ENCODE measurements at regions not wholly inside any gene's neighbourhood (a gene's known extent, or its start where the extent isn't known, plus 50 kb on each side); places are given as distances from the start of the nearest gene placed in this dataset.

DNA sequence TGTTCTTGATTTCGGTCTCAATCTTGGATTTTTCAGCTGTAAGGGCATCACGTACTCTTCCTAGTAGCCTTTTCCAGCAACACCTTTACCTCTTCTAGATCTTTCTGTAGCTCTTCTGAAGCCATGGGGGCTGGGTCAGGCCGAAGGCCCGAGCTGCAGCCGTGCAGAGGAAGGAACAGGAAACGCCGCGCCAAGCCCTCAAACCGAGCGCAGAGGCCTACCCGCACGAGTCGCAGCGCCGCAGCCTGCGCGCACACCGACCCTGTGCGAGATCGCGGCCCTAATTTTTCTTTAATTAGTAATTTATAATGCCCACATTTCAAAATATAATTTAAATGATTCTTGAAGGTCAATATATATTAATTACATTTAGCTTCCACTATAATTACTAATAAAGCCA is 483.8 kb downstream of the NUP35 start:
- TF ChIP-seq, protein P1, sequence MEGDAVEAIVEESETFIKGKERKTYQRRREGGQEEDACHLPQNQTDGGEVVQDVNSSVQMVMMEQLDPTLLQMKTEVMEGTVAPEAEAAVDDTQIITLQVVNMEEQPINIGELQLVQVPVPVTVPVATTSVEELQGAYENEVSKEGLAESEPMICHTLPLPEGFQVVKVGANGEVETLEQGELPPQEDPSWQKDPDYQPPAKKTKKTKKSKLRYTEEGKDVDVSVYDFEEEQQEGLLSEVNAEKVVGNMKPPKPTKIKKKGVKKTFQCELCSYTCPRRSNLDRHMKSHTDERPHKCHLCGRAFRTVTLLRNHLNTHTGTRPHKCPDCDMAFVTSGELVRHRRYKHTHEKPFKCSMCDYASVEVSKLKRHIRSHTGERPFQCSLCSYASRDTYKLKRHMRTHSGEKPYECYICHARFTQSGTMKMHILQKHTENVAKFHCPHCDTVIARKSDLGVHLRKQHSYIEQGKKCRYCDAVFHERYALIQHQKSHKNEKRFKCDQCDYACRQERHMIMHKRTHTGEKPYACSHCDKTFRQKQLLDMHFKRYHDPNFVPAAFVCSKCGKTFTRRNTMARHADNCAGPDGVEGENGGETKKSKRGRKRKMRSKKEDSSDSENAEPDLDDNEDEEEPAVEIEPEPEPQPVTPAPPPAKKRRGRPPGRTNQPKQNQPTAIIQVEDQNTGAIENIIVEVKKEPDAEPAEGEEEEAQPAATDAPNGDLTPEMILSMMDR (conservative IDR thresholded peaks at IDR 0.05; ENCODE audit: low read depth, low read length): no peak
- no peak for DNase-seq (ENCODE audit: low read depth)
- H3K4me3 ChIP-seq (ENCODE audit: low read depth, low read length): no peak overlapping the region

DNA sequence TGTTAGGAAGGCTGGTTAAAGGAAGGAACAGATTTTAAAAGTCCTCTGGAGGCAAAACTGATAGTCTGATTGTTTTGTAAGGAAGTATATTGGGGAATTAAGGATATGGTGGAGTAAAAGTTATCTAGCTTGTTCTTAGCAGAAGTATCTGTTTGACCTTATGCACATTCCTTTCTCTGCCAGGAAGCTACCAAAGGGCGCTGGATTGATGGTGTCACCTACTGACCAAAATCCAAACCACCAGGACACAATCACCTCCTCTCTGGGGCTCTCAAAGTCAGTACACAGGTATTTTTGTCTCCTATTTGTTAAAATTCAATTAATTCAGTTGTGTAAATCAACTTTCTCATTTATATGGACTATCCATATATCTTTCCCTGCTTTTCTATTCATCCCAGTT is 484.5 kb downstream of the NUP35 start:
- DNase-seq (ENCODE audit: low read depth): no peak
- TF ChIP-seq, protein P1 (conservative IDR thresholded peaks at IDR 0.05; ENCODE audit: low read depth, low read length): no peak
- no peak overlapping the region for H3K4me3 ChIP-seq (ENCODE audit: low read depth, low read length)

DNA sequence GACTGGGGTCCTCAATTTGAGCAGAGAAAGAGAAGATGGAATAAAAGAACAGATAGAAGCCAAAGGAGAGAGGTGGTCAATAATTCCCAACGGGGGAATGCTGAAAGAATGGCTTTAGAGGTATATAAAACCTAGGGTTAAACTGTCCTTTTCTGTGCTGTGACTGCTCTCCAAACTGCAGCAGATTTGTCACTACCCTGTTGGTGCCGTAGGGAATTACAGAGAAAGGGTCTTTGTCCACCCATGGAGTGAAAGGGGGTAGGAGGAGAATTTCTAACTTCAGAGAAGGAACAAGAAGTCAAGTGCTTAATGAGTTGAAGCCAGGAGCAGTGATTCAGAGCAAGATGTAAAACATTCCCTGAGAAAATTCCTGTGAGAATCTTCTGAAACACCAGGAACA is 486.5 kb downstream of the NUP35 start:
- TF ChIP-seq, protein P1 (conservative IDR thresholded peaks at IDR 0.05; ENCODE audit: low read depth, low read length): no peak
- DNase-seq (ENCODE audit: low read depth): no peak
- H3K4me3 ChIP-seq (ENCODE audit: low read depth, low read length): no peak overlapping the region

DNA sequence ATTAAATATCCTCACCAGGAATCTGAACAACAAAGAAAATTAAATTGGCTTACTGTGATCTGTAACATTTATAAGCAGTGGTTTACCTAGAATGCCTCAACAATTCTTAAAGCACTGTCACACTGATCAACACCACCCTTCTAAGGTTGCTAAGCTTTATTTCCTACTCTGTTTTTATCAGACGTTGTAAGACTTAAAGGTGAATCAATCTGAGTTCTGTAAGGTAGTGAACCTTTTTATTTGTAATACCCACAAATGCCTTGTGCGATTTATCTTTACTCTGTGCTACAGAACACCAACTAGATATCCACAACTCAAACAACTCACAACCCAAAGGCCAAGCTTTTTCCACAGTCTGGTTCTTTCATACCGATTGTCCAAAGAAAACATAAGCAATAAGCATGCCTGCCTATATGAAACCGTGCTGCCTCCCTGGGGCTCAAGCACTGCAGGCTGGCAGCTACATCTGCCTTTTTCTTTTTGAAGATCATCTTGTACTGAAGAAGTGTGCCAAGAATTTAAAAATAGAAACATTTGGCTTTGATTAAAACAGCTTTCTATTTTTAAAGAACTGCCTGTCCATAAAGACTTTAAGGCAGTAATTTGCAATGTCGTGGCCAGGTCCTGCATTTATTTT is 490.7 kb downstream of the NUP35 start:
- peak; percentile 13 for DNase-seq (ENCODE audit: low read depth)
- no peak overlapping the region for H3K4me3 ChIP-seq (ENCODE audit: low read depth, low read length)
- TF ChIP-seq, protein P1 (conservative IDR thresholded peaks at IDR 0.05; ENCODE audit: low read depth, low read length): no peak

DNA sequence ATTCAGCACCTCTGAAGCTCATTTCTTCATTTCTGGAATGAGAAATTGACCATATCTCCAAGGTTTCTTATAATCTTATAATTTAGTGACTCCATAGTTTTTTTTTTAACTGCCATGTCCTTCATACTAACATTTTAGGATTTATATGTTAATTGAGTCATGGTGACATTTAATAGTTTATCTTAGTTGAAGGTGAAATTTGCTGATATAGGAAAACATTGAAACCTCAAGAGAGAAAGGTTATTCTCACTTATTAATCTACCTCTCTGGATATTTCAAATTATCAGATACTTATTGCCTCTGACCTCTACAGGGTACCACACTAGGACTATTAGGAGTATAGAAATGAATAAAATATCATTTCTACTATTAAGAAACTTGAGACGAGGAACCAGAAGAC is 499.0 kb downstream of the NUP35 start:
- no peak overlapping the region for H3K4me3 ChIP-seq (ENCODE audit: low read depth, low read length)
- DNase-seq (ENCODE audit: low read depth): no peak
- TF ChIP-seq, protein P1 (conservative IDR thresholded peaks at IDR 0.05; ENCODE audit: low read depth, low read length): no peak

DNA sequence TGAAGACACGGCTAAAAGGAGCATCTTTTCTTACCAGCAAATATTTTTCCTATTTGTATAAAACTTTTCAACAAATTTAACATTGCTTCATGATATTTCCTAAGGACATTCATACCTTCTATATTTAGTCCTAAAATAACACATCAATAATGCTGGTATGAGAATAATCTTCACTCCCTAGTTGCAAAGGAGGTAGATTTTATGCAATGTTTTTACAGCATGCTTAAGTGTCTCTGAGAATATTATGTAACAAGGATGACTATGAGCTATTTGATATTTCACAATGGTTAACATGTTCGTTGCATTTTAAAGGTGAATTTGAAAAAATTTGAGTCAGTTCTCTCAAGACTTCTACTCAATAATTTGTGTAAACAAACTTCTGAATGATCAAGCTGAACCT is 506.7 kb downstream of the NUP35 start:
- H3K4me3 ChIP-seq (ENCODE audit: low read depth, low read length): no peak overlapping the region
- TF ChIP-seq, protein P1 (conservative IDR thresholded peaks at IDR 0.05; ENCODE audit: low read depth, low read length): no peak
- DNase-seq (ENCODE audit: low read depth): no peak

DNA sequence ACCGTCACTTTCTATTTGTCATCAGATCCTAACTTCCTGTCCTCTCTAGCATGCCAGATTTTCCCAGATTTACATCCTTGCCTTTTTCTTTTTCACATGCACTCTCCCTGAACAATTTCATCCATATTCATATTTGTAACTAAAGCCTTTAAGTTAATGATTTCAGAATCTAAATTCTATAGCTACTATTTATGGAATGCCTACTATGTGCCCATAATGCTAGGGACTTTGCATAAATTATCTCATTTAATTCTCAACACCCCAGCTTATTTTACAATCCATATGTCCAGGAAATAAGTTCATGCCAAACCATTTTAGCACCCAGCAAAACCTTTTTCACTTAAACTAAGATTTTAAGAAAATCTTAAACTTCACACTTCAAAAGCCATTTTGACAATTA is 531.9 kb downstream of the NUP35 start:
- no peak overlapping the region for H3K4me3 ChIP-seq (ENCODE audit: low read depth, low read length)
- TF ChIP-seq, protein P1 (conservative IDR thresholded peaks at IDR 0.05; ENCODE audit: low read depth, low read length): no peak
- no peak for DNase-seq (ENCODE audit: low read depth)

All from choroid plexus epithelial cell (primary cell).